HG03457 (cell line): ENCODE measurements at regions not wholly inside any gene's neighbourhood (a gene's known extent, or its start where the extent isn't known, plus 50 kb on each side); places are given as distances from the start of the nearest gene placed in this dataset.
"Not testable (repeated sequence)": the region's sequence is repeated elsewhere in the genome, so short reads cannot be mapped to it uniquely, and the experiment has no call there.

ENCODE experiments used
- ATAC-seq: cut with Tn5 transposase; IDR thresholded peaks from one replicate; pipeline ENCODE4 v1.9.1; 2021; ENCODE audit warnings: moderate number of reproducible peaks; ENCODE audit not compliant: unreplicated experiment

GRCh38 chr15:21774760-21775159 is 102.8 kb downstream of the POTEB start:
- ATAC-seq, result not testable (repeated sequence)

- not testable (repeated sequence) for ATAC-seq
Measured at GRCh38 chr15:21766524-21766923, 111.0 kb downstream of the POTEB start.

- ATAC-seq, result not testable (repeated sequence)
Measured at GRCh38 chr15:21763756-21764155, 113.8 kb downstream of the POTEB start.

- ATAC-seq, result not testable (repeated sequence)
Measured at GRCh38 chr15:21760250-21761023, 117.1 kb downstream of the POTEB start.

- ATAC-seq, result not testable (repeated sequence)
Measured at GRCh38 chr15:21759401-21760165, 118.0 kb downstream of the POTEB start.

GRCh38 chr15:21753838-21754237 is 123.7 kb downstream of the POTEB start:
- not testable (repeated sequence) for ATAC-seq

- ATAC-seq, result not testable (repeated sequence)
Measured at GRCh38 chr15:21752124-21752957, 125.2 kb downstream of the POTEB start.

GRCh38 chr15:21749173-21749572 is 128.4 kb downstream of the POTEB start:
- not testable (repeated sequence) for ATAC-seq

GRCh38 chr15:21744245-21744915 is 133.2 kb downstream of the POTEB start:
- not testable (repeated sequence) for ATAC-seq

GRCh38 chr15:21742067-21742466 is 135.5 kb downstream of the POTEB start:
- ATAC-seq, result not testable (repeated sequence)

- not testable (repeated sequence) for ATAC-seq
Measured at GRCh38 chr15:21738003-21738402, 139.5 kb downstream of the POTEB start.

- ATAC-seq, result not testable (repeated sequence)
Measured at GRCh38 chr15:21736443-21736842, 141.1 kb downstream of the POTEB start.

GRCh38 chr15:21735837-21736236 is 141.7 kb downstream of the POTEB start:
- not testable (repeated sequence) for ATAC-seq

- ATAC-seq, result not testable (repeated sequence)
Measured at GRCh38 chr15:21735368-21735767, 142.2 kb downstream of the POTEB start.

- ATAC-seq, result peak; percentile 63
Measured at GRCh38 chr15:21731496-21731895, 146.0 kb downstream of the POTEB start.

- peak; percentile 54 for ATAC-seq
Measured at GRCh38 chr15:21730427-21731405, 146.8 kb downstream of the POTEB start.

- ATAC-seq, result not testable (repeated sequence)
Measured at GRCh38 chr15:21724988-21725387, 152.5 kb downstream of the POTEB start.

GRCh38 chr15:21721115-21721514 is 156.4 kb downstream of the POTEB start:
- ATAC-seq, result not testable (repeated sequence)

- peak; percentile 78 for ATAC-seq
Measured at GRCh38 chr15:21718779-21719178, 158.8 kb downstream of the POTEB start.
